HepG2 (cell line): ENCODE measurements at regions not wholly inside any gene's neighbourhood (a gene's known extent, or its start where the extent isn't known, plus 50 kb on each side); places are given as distances from the start of the nearest gene placed in this dataset.
A peak's percentile ranks its signal among the peaks of the same experiment; 100 is the strongest.

Experiments used
- ATF6 ChIP-seq: sonication (generic); formaldehyde crosslinking; conservative IDR thresholded peaks from 2 replicates; pipeline ENCODE4 v1.4.0; 2020; ENCODE audit warnings: missing genetic modification reagents
- CBX2 ChIP-seq, 2 experiments: fragments of 200-600 bp in 1 of 2; sonication (generic); formaldehyde crosslinking in 1 of 2; IDR thresholded peaks; 2 replicates each; pipeline versions ENCODE4 v1.7.0 to v1.8.1; 2018 to 2022; ENCODE audit warnings: low read depth in 2 of 2, low read length in 1 of 2, mild to moderate bottlenecking in 1 of 2, missing genetic modification reagents in 1 of 2
- CHCHD3 ChIP-seq: sonication (generic); formaldehyde crosslinking; IDR thresholded peaks from 2 replicates; pipeline ENCODE4 v1.8.0; 2022; ENCODE audit warnings: mild to moderate bottlenecking, missing genetic modification reagents, moderate library complexity
- HBP1 ChIP-seq: IDR thresholded peaks from 2 replicates; pipeline ENCODE4 v1.6.1; 2016; ENCODE audit warnings: low read depth, control low read depth
- HMGXB3 ChIP-seq: sonication (generic); formaldehyde crosslinking; IDR thresholded peaks from 2 replicates; pipeline ENCODE4 v1.4.0; 2020; ENCODE audit warnings: missing genetic modification reagents, borderline replicate concordance
- IRX3 ChIP-seq: sonication (generic); formaldehyde crosslinking; IDR thresholded peaks from 2 replicates; pipeline ENCODE4 v1.8.1; 2023; ENCODE audit warnings: mild to moderate bottlenecking, low read depth, missing genetic modification reagents, borderline replicate concordance
- NFE2 ChIP-seq: sonication (generic); formaldehyde crosslinking; IDR thresholded peaks from 2 replicates; pipeline ENCODE4 v1.4.0; 2020; ENCODE audit warnings: missing genetic modification reagents
- POGK ChIP-seq: sonication (generic); formaldehyde crosslinking; conservative IDR thresholded peaks from 2 replicates; pipeline ENCODE4 v1.8.0; 2022; ENCODE audit warnings: mild to moderate bottlenecking, moderate library complexity, missing genetic modification reagents
- RFX1 ChIP-seq: fragments of 450-650 bp; IDR thresholded peaks from 2 replicates; pipeline ENCODE4 v1.6.1; 2017
- SKI ChIP-seq: fragments of 450-650 bp; IDR thresholded peaks from one replicate; pipeline ENCODE4 v1.6.1; 2018; ENCODE audit warnings: mild to moderate bottlenecking; ENCODE audit not compliant: partially characterized antibody
- SP4 ChIP-seq: sonication (generic); formaldehyde crosslinking; IDR thresholded peaks from 2 replicates; pipeline ENCODE4 v1.8.1; 2023; ENCODE audit warnings: mild to moderate bottlenecking, missing genetic modification reagents
- ZNF253 ChIP-seq: sonication (generic); formaldehyde crosslinking; IDR thresholded peaks from 2 replicates; pipeline ENCODE4 v1.8.0; 2022; ENCODE audit warnings: mild to moderate bottlenecking, missing genetic modification reagents, borderline replicate concordance
- ZNF292 ChIP-seq: sonication (generic); formaldehyde crosslinking; IDR thresholded peaks from 2 replicates; pipeline ENCODE4 v1.8.1; 2022; ENCODE audit warnings: mild to moderate bottlenecking, low read depth, missing genetic modification reagents, borderline replicate concordance
- ZNF441 ChIP-seq: sonication (generic); formaldehyde crosslinking; IDR thresholded peaks from 2 replicates; pipeline ENCODE4 v1.7.0; 2021; ENCODE audit warnings: missing genetic modification reagents, borderline replicate concordance
- ZNF446 ChIP-seq: sonication (generic); formaldehyde crosslinking; IDR thresholded peaks from 2 replicates; pipeline ENCODE4 v1.5.0; 2020; ENCODE audit warnings: mild to moderate bottlenecking, missing genetic modification reagents
- ZNF691 ChIP-seq: sonication (generic); formaldehyde crosslinking; IDR thresholded peaks from 2 replicates; pipeline ENCODE4 v1.4.0; 2020; ENCODE audit warnings: missing genetic modification reagents, low read depth, mild to moderate bottlenecking, borderline replicate concordance
- ZNF816 ChIP-seq: sonication (generic); formaldehyde crosslinking; IDR thresholded peaks from 2 replicates; pipeline ENCODE4 v1.8.0; 2022; ENCODE audit warnings: missing genetic modification reagents, mild to moderate bottlenecking, borderline replicate concordance

GRCh38 chr14:50003213-50004021 lies 110.5 kb downstream of the ARF6 start (continued):
- peak; percentile 50; the same call in 1 of the 2 replicates for TF ChIP-seq HBP1 (CRISPR knock-in tag)
- TF ChIP-seq CBX2 (IDR thresholded peaks at IDR 0.05; ENCODE audit: low read depth, low read length), result no peak
- TF ChIP-seq CBX2 (CRISPR knock-in tag; IDR thresholded peaks at IDR 0.05; ENCODE audit: low read depth), result no peak
- TF ChIP-seq SP4 (CRISPR knock-in tag), result peak; percentile 69; the same call in 1 of the 2 replicates
- TF ChIP-seq ZNF816 (CRISPR knock-in tag), result peak; percentile 53; the same call in 1 of the 2 replicates
- TF ChIP-seq POGK (CRISPR knock-in tag), result peak; percentile 87; the same call in 1 of the 2 replicates
- 0 out of 2 replicates have a peak, but pooled peaks have one; percentile 67 for TF ChIP-seq ZNF441 (CRISPR knock-in tag)
- TF ChIP-seq ATF6 (CRISPR knock-in tag), result no peak
- TF ChIP-seq CHCHD3 (CRISPR knock-in tag), result 0 out of 2 replicates have a peak, but pooled peaks have one; percentile 49
- TF ChIP-seq IRX3, result peak; percentile 67; the same call in 1 of the 2 replicates
- TF ChIP-seq HMGXB3 (CRISPR knock-in tag), result no peak
- no peak for TF ChIP-seq NFE2 (CRISPR knock-in tag)
- peak; percentile 68; the same call in 1 of the 2 replicates for TF ChIP-seq RFX1
- TF ChIP-seq ZNF446, result peak; percentile 52; the same call in 1 of the 2 replicates
- TF ChIP-seq ZNF253 (CRISPR knock-in tag), result no peak
- peak; percentile 32; the same call in 1 of the 2 replicates for TF ChIP-seq ZNF292 (CRISPR knock-in tag)
- peak; percentile 26; the same call in 1 of the 2 replicates for TF ChIP-seq ZNF691 (CRISPR knock-in tag)
- TF ChIP-seq SKI, result peak; percentile 57
